ENCODE measurements at regions not wholly inside any gene's neighbourhood (a gene's known extent, or its start where the extent isn't known, plus 50 kb on each side); places are given as distances from the start of the nearest gene placed in this dataset.
"Not testable (repeated sequence)": the region's sequence is repeated elsewhere in the genome, so short reads cannot be mapped to it uniquely, and the experiment has no call there.

DNA sequence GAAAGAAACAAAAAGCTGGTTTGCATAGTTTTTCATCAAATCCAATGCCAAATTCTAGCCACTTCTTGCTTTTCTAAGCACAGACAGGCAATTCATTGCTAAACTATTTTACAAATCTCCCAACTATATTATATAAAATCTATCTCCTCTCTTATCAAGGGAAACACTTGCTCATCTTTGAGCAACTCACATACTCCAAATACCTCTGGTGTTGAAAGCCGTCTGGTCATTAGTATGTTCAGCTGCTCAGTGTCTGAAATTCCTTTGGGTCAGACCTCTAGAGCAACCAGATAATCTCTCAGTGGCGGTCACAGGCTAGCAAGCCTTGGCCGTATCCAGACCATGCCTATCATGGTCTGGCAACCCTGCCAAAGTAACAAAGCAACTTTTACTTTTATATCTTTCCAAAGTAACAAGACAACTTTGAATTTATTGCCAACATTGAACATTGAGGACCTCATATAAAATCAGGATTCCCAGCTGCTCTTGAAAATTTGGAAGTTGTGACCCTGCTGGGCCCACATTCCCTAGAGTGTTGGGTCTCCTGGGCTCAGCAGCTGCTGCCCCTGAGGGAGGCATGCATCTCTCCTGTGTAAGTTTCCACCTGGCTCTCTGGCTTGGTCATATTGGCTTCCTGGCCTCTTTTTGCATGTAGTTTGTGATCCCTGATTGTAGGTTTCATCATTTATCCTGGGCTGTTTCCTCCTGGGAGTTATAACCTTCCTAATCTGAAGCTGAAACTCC lies 56.8 kb upstream of the LANCL2 start:
- intact Hi-C loops (cut with DNase I): no loop called here
- Histone ChIP-seq H3K4me1 (no peaks in the 10 kb centered on the region), H3K9me3 (no peaks in the 10 kb centered on the region), H3K27me3 (no peaks in the 10 kb centered on the region), H3K36me3 (no peaks in the 10 kb centered on the region), H3K4me3 (no peak overlapping the region), H3K27ac (no peak overlapping the region)
- TF ChIP-seq POLR2A (IDR thresholded peaks at IDR 0.05) (no peak), POLR2AphosphoS5 (IDR thresholded peaks at IDR 0.05; ENCODE audit: insufficient read depth in 1 of 2, low read depth in 1 of 2) (no peak)
- TF ChIP-seq, protein P1, sequence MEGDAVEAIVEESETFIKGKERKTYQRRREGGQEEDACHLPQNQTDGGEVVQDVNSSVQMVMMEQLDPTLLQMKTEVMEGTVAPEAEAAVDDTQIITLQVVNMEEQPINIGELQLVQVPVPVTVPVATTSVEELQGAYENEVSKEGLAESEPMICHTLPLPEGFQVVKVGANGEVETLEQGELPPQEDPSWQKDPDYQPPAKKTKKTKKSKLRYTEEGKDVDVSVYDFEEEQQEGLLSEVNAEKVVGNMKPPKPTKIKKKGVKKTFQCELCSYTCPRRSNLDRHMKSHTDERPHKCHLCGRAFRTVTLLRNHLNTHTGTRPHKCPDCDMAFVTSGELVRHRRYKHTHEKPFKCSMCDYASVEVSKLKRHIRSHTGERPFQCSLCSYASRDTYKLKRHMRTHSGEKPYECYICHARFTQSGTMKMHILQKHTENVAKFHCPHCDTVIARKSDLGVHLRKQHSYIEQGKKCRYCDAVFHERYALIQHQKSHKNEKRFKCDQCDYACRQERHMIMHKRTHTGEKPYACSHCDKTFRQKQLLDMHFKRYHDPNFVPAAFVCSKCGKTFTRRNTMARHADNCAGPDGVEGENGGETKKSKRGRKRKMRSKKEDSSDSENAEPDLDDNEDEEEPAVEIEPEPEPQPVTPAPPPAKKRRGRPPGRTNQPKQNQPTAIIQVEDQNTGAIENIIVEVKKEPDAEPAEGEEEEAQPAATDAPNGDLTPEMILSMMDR (IDR thresholded peaks at IDR 0.05): no peak
- DNase-seq (ENCODE audit: extremely low spot score in 2 of 2): no peak

DNA sequence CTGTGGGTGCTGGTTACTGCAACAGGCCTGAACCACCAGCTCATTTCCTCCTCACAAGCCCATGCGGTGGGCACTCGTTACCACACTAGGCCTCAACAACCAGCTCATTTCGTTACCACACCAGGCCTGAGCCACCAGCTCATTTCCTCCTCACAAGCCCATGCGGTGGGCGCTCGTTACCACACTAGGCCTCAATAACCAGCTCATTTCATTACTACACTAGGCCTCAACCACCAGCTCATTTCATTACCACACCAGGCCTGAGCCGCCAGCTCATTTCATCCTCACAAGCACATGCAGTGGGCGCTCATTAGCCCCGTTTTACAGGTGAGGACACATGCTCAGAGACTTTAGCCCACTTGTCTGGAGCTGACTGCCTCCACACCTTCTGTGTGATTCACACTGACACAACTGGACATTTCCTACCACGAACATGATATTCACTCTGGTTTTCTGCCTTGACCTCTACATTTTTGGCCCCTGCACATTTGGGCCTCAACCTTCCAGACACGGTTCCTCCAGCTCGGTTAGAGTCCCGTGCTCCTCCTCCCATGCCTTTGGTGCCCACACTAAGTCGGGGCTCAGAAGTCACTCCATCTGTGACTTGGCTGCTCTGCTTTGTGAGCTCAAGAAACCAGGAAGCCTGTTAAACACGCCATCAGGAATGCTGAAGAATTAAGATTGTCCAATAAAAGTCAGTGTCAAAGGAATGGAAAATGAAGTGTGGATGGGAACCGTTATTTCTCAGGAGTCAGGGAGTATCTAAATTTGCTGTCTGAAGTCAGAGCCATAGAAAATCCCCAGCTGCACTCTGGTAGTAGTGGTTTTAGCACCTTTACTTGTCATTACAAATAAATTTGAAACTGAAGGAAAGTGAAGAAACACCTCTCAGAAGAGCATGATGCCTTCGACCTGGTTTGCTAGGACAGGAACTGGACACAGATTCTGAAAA lies 55.8 kb upstream of the LANCL2 start:
- Histone ChIP-seq H3K9me3 (no peaks in the 10 kb centered on the region), H3K27ac (no peak overlapping the region), H3K4me1 (no peaks in the 10 kb centered on the region), H3K27me3 (no peaks in the 10 kb centered on the region), H3K4me3 (no peak overlapping the region), H3K36me3 (no peaks in the 10 kb centered on the region)
- intact Hi-C loops (cut with DNase I): no loop called here
- TF ChIP-seq POLR2A (IDR thresholded peaks at IDR 0.05) (no peak), POLR2AphosphoS5 (IDR thresholded peaks at IDR 0.05; ENCODE audit: insufficient read depth in 1 of 2, low read depth in 1 of 2) (no peak)
- TF ChIP-seq, protein P1 (IDR thresholded peaks at IDR 0.05): no peak
- DNase-seq (ENCODE audit: extremely low spot score in 2 of 2): no peak

DNA sequence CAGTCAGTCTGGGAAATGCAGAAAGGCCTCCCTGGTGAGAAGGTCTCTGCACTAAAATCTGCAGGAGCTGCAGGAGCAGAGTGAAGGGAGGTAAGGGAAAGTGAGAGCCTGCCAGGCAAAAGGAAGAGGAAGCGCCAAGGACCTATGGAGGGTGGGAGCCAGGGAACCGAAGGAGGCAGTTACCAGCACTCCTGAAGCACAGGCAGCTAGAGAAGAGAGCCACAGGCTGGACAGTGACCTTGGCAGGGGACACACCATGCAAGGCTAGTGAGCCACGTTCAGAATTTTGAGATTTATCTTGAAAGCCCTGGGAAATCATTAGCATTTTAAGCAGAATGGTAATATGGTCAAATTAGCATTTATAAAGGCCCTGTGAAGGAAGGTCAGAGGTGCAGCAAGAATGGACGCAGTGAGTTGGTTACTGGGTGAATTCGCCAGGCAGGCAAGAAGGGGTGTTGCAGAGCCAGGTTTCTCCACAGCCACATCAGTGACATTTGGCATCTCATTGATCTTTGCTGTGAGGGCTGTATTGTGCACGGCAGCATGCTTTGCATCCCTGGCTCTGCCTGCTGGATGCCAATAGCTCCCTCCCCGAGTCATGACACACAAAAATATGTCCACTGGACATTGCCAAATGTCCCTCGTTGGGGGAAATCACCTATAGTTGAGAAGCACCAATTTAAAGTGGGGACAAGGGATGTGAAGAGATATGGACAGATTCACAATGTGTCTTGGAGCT lies 54.7 kb upstream of the LANCL2 start:
- no peak for DNase-seq (ENCODE audit: extremely low spot score in 2 of 2)
- TF ChIP-seq POLR2AphosphoS5 (IDR thresholded peaks at IDR 0.05; ENCODE audit: insufficient read depth in 1 of 2, low read depth in 1 of 2) (no peak), POLR2A (IDR thresholded peaks at IDR 0.05) (no peak)
- TF ChIP-seq, protein P1 (IDR thresholded peaks at IDR 0.05): no peak
- Histone ChIP-seq H3K4me3 (no peak overlapping the region), H3K4me1 (no peaks in the 10 kb centered on the region), H3K27ac (no peak overlapping the region), H3K9me3 (no peaks in the 10 kb centered on the region), H3K27me3 (no peaks in the 10 kb centered on the region), H3K36me3 (no peaks in the 10 kb centered on the region)
- intact Hi-C loops (cut with DNase I): no loop called here

DNA sequence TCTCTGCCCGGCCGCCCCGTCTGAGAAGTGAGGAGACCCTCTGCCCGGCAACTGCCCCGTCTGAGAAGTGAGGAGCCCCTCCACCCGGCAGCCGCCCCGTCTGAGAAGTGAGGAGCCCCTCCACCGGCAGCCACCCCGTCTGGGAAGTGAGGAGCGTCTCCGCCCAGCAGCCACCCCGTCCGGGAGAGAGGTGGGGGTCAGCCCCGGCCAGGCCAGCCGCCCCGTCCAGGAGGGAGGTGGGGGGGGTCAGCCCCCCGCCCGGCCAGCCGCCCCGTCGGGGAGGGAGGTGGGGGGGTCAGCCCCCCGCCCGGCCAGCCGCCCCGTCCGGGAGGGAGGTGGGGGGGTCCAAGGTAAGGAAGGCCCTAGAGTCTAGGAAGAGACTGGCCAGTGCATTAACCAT lies 53.2 kb upstream of the LANCL2 start:
- H3K27me3 ChIP-seq; DNase-seq (ENCODE audit: extremely low spot score in 2 of 2); H3K4me1 ChIP-seq; H3K36me3 ChIP-seq; H3K4me3 ChIP-seq; H3K9me3 ChIP-seq; intact Hi-C loops (cut with DNase I); H3K27ac ChIP-seq: not testable (repeated sequence)

DNA sequence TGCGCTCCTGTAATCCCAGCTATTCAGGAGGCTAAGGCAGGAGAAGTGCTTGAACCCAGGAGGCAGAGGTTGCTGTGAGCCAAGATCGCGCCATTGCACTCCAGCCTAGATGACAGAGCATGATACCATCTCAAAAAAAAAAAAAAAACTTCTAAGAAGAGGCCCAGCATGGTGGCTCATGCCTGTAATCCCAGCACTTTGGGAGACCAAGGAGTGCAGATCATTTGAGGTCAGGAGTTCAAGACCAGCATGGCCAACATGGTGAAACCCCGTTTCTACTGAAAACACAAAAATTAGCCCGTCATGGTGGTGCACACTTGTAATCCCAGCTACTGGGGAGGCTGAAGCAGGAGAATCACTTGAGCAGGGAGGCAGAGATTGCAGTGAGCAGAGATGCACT lies 51.5 kb upstream of the LANCL2 start:
- H3K27ac ChIP-seq; H3K27me3 ChIP-seq; H3K9me3 ChIP-seq; H3K36me3 ChIP-seq; DNase-seq (ENCODE audit: extremely low spot score in 2 of 2); H3K4me3 ChIP-seq; H3K4me1 ChIP-seq; intact Hi-C loops (cut with DNase I): not testable (repeated sequence)

All from vagina (tissue), 2 donors.